PC-3 (cell line): ENCODE measurements at regions not wholly inside any gene's neighbourhood (a gene's known extent, or its start where the extent isn't known, plus 50 kb on each side); places are given as distances from the start of the nearest gene placed in this dataset.

ENCODE experiments used
- EZH2 ChIP-seq: fragments of 300-600 bp; sonication (generic); IDR thresholded peaks from one replicate; pipeline ENCODE4 v1.6.1; 2017; ENCODE audit warnings: antibody characterized with exemption, mild to moderate bottlenecking, low read length; ENCODE audit not compliant: unreplicated experiment
- EZH2phosphoT487 ChIP-seq: fragments of 300-600 bp; sonication (generic); IDR thresholded peaks from 2 replicates; pipeline ENCODE4 v1.6.1; 2018; ENCODE audit warnings: mild to moderate bottlenecking, antibody characterized with exemption, low read length, borderline replicate concordance
- TF ChIP-seq, protein P1 (sequence below): fragments of 300-600 bp; sonication (generic); conservative IDR thresholded peaks from 2 replicates; pipeline ENCODE4 v1.5.1; 2017; ENCODE audit warnings: antibody characterized with exemption, low read depth, mild to moderate bottlenecking, low read length

DNA sequence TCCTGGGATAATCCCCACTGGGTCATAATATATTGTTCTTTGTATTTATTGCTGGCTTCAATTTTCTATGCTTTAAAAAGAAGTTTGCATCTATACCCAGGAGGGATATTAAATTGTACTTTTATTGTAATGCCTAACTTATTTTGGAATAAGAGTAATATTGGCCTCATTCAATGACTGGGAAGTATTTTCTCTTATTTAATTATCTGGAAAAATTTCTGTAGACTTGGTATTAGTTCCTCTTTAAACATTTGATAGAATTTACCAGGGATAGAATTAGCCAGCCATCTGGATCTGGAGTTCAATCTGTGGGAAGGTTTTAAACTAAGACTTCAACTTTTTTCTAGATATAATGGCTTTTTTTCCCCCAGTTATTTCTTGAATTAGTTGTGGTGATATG lies 115.2 kb upstream of the ZNF32 start:
- TF ChIP-seq, protein P1, sequence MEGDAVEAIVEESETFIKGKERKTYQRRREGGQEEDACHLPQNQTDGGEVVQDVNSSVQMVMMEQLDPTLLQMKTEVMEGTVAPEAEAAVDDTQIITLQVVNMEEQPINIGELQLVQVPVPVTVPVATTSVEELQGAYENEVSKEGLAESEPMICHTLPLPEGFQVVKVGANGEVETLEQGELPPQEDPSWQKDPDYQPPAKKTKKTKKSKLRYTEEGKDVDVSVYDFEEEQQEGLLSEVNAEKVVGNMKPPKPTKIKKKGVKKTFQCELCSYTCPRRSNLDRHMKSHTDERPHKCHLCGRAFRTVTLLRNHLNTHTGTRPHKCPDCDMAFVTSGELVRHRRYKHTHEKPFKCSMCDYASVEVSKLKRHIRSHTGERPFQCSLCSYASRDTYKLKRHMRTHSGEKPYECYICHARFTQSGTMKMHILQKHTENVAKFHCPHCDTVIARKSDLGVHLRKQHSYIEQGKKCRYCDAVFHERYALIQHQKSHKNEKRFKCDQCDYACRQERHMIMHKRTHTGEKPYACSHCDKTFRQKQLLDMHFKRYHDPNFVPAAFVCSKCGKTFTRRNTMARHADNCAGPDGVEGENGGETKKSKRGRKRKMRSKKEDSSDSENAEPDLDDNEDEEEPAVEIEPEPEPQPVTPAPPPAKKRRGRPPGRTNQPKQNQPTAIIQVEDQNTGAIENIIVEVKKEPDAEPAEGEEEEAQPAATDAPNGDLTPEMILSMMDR, result no peak
- TF ChIP-seq EZH2, result no peak
- TF ChIP-seq EZH2phosphoT487, result no peak
